ENCODE measurements at regions not wholly inside any gene's neighbourhood (a gene's known extent, or its start where the extent isn't known, plus 50 kb on each side); places are given as distances from the start of the nearest gene placed in this dataset. TPM values are rescaled to one million over a fixed set of nuclear protein-coding genes. Genes with fewer than 3 reads are reported as not detected.

- H3K27ac Mint-ChIP-seq, result no peak overlapping the region
- no peaks in the 10 kb centered on the region for H3K27me3 Mint-ChIP-seq (ENCODE audit: insufficient read depth)
- no peak overlapping the region for H3K4me3 Mint-ChIP-seq
- H3K27ac ChIP-seq (ENCODE audit: low read depth, low read length), result no peak overlapping the region
- H3K4me1 ChIP-seq (ENCODE audit: control insufficient read depth, insufficient read depth, low read length), result peaks cover 9% of the 10 kb centered on the region
- H3K4me3 ChIP-seq (ENCODE audit: low read length), result no peak overlapping the region
- peaks cover 6% of the 10 kb centered on the region for H3K9me3 Mint-ChIP-seq
- peaks cover 13% of the 10 kb centered on the region for H3K4me1 Mint-ChIP-seq
- TF ChIP-seq, protein P1, sequence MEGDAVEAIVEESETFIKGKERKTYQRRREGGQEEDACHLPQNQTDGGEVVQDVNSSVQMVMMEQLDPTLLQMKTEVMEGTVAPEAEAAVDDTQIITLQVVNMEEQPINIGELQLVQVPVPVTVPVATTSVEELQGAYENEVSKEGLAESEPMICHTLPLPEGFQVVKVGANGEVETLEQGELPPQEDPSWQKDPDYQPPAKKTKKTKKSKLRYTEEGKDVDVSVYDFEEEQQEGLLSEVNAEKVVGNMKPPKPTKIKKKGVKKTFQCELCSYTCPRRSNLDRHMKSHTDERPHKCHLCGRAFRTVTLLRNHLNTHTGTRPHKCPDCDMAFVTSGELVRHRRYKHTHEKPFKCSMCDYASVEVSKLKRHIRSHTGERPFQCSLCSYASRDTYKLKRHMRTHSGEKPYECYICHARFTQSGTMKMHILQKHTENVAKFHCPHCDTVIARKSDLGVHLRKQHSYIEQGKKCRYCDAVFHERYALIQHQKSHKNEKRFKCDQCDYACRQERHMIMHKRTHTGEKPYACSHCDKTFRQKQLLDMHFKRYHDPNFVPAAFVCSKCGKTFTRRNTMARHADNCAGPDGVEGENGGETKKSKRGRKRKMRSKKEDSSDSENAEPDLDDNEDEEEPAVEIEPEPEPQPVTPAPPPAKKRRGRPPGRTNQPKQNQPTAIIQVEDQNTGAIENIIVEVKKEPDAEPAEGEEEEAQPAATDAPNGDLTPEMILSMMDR (conservative IDR thresholded peaks at IDR 0.05), result no peak
- H3K36me3 ChIP-seq (ENCODE audit: control insufficient read depth, insufficient read depth, low read length), result no peaks in the 10 kb centered on the region
- WGBS, 2 experiments (ENCODE audit: insufficient coverage in 1 of 2, insufficient read length in 1 of 2), result no CpG with 5 or more reads among the region's 1 CpG
- no peaks in the 10 kb centered on the region for H3K27me3 ChIP-seq (ENCODE audit: control insufficient read depth, insufficient read depth, low read length, poor library complexity, severe bottlenecking)
- DNase-seq, result no peak
- H3K9me3 ChIP-seq (ENCODE audit: control insufficient read depth, low read length), result peaks cover 7% of the 10 kb centered on the region
- no peak overlapping the region for H3K9ac ChIP-seq (ENCODE audit: extremely low read depth, low read length, poor library complexity, severe bottlenecking)
- no peaks in the 10 kb centered on the region for H3K36me3 Mint-ChIP-seq (ENCODE audit: low read depth)
Observed at GRCh38 chr5:96013254-96013653, 51.6 kb upstream of the ELL2 start.

DNA sequence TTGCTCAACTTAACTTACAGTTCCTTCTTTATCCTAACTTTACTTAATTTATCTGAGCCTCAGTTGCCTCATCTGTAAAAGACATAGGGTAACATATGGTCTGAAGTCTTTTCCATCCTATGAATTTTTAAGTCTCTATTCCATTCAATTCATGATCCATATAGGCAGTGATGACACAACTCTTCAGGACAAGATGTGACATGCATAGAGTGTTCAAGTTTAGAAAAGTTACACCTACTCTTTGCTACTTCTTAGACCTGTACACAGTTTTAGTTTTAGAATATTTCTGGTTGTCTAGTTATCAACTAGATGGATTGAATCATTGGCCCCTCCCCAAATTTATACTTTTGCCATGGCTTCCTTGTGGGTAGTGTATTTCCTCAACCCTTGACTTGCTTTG lies 50.7 kb upstream of the ELL2 start:
- peaks cover 9% of the 10 kb centered on the region for H3K4me1 ChIP-seq (ENCODE audit: control insufficient read depth, insufficient read depth, low read length)
- no peak overlapping the region for H3K4me3 Mint-ChIP-seq
- H3K9me3 Mint-ChIP-seq, result peaks cover 6% of the 10 kb centered on the region
- H3K36me3 ChIP-seq (ENCODE audit: control insufficient read depth, insufficient read depth, low read length), result no peaks in the 10 kb centered on the region
- DNase-seq, result no peak
- no peak overlapping the region for H3K27ac Mint-ChIP-seq
- H3K27me3 ChIP-seq (ENCODE audit: control insufficient read depth, insufficient read depth, low read length, poor library complexity, severe bottlenecking), result no peaks in the 10 kb centered on the region
- H3K9me3 ChIP-seq (ENCODE audit: control insufficient read depth, low read length), result peaks cover 10% of the 10 kb centered on the region
- H3K27me3 Mint-ChIP-seq (ENCODE audit: insufficient read depth), result no peaks in the 10 kb centered on the region
- H3K4me1 Mint-ChIP-seq, result peaks cover 8% of the 10 kb centered on the region
- no peaks in the 10 kb centered on the region for H3K36me3 Mint-ChIP-seq (ENCODE audit: low read depth)
- H3K9ac ChIP-seq (ENCODE audit: extremely low read depth, low read length, poor library complexity, severe bottlenecking), result no peak overlapping the region
- no peak overlapping the region for H3K4me3 ChIP-seq (ENCODE audit: low read length)
- TF ChIP-seq, protein P1 (conservative IDR thresholded peaks at IDR 0.05), result no peak
- no peak overlapping the region for H3K27ac ChIP-seq (ENCODE audit: low read depth, low read length)

Small RNA genes lying in the stretch of these regions (microRNA-seq; reads per million reads assigned to microRNA genes)
- not detected for gene MIR583 (ENCODE audit: borderline microRNAs expressed)
